ENCODE measurements at regions not wholly inside any gene's neighbourhood (a gene's known extent, or its start where the extent isn't known, plus 50 kb on each side); places are given as distances from the start of the nearest gene placed in this dataset.

DNA sequence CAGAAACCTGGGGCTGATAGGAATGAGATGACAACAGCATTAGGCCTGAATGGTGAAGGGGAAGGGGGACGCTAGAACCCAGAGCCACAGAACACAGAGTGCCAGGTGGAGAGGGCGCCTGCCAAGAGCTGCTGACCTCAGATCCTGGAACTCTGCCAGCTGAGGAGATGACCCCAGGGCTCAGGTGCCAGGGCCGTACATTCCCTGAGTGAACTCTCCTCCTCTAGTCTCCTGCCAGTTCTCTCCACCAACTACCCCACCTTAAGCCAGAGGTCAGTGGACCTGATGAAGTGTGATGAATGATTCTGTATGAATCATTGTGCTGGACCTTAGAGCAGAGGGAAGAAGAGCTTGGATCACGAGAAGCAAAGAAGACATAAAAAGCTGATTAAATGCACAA is 1582.2 kb upstream of the ACVR2A start:
- H3K4me3 ChIP-seq, result no peak overlapping the region
- no peaks in the 10 kb centered on the region for H3K9me3 ChIP-seq
- no peak for ATAC-seq
- H3K36me3 ChIP-seq, result no peaks in the 10 kb centered on the region
- H3K4me1 ChIP-seq, result no peaks in the 10 kb centered on the region
- peak in 1 of 4 donors; percentile 24 for DNase-seq
- H3K27me3 ChIP-seq, result no peaks in the 10 kb centered on the region
- no peak overlapping the region for H3K27ac ChIP-seq
- intact Hi-C loops (cut with DNase I), result no loop called here
- TF ChIP-seq, protein P1, sequence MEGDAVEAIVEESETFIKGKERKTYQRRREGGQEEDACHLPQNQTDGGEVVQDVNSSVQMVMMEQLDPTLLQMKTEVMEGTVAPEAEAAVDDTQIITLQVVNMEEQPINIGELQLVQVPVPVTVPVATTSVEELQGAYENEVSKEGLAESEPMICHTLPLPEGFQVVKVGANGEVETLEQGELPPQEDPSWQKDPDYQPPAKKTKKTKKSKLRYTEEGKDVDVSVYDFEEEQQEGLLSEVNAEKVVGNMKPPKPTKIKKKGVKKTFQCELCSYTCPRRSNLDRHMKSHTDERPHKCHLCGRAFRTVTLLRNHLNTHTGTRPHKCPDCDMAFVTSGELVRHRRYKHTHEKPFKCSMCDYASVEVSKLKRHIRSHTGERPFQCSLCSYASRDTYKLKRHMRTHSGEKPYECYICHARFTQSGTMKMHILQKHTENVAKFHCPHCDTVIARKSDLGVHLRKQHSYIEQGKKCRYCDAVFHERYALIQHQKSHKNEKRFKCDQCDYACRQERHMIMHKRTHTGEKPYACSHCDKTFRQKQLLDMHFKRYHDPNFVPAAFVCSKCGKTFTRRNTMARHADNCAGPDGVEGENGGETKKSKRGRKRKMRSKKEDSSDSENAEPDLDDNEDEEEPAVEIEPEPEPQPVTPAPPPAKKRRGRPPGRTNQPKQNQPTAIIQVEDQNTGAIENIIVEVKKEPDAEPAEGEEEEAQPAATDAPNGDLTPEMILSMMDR (IDR thresholded peaks at IDR 0.05), result no peak

DNA sequence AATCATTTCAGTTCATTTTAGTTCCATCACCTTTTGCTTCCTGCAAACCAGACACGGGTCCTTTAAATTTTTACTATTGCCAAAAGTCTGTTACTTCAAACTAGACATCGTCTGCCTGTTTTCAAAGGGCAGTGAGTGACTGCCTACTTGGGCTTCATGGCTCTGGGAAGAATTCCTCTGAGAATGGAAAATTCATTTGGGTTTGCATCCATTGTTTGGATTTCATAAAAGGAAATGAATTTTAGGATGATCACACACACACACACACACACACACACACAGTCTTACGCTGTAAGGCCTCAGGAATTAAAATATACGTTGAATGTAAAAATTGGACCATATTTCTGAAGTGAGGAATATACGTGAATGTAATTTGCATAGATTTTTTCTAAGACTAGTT is 1584.3 kb upstream of the ACVR2A start:
- ATAC-seq, result no peak
- H3K4me1 ChIP-seq, result no peaks in the 10 kb centered on the region
- no peaks in the 10 kb centered on the region for H3K36me3 ChIP-seq
- intact Hi-C loops (cut with DNase I), result no loop called here
- H3K9me3 ChIP-seq, result no peaks in the 10 kb centered on the region
- TF ChIP-seq, protein P1 (IDR thresholded peaks at IDR 0.05), result no peak
- H3K4me3 ChIP-seq, result no peak overlapping the region
- no peak for DNase-seq
- H3K27me3 ChIP-seq, result no peaks in the 10 kb centered on the region
- no peak overlapping the region for H3K27ac ChIP-seq

DNA sequence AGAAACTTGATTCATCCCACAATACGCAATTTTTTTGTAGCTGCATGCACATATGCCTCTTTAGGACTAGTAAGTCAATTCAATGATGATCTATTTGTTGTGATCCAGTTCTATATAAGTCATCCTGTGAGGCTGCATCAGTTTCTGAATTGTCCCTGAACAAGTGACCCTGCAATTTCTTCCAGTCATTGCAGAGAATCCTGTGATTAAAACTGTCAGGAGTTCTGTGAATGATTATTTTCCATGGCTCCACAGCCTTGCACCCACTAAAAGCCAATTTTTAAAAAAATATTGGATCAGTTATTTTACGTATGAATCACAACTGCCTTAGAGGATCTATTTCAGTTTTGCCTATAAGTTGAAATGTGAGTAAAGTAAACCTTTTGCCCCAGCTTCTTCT is 1585.0 kb upstream of the ACVR2A start:
- intact Hi-C loops (cut with DNase I), result no loop called here
- Histone ChIP-seq H3K9me3 (no peaks in the 10 kb centered on the region), H3K4me3 (no peak overlapping the region), H3K4me1 (no peaks in the 10 kb centered on the region), H3K27me3 (no peaks in the 10 kb centered on the region), H3K36me3 (no peaks in the 10 kb centered on the region), H3K27ac (no peak overlapping the region)
- TF ChIP-seq, protein P1 (IDR thresholded peaks at IDR 0.05), result no peak
- DNase-seq (no peak), ATAC-seq (no peak)

DNA sequence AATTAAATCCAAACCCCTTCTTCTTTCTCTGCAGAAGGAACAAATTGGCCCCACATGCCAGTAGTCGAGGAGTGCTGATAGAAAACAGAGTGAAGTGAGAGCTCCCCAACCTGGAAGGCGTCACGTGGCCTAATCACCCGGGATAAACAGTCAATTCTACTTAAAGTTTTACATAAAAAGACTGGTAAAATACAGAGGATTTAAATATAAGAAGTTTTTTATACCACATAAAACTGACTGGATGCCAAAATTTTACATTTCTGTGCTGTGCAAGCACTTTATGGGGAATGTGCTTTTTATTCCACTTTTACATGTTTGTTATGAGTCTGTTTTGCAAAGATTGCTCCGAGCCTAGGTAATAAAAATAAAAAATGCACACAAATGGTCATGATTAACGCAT is 1586.8 kb upstream of the ACVR2A start:
- no peak overlapping the region for H3K4me3 ChIP-seq
- H3K9me3 ChIP-seq, result no peaks in the 10 kb centered on the region
- no peaks in the 10 kb centered on the region for H3K27me3 ChIP-seq
- TF ChIP-seq, protein P1 (IDR thresholded peaks at IDR 0.05), result no peak
- ATAC-seq, result no peak
- intact Hi-C loops (cut with DNase I), result no loop called here
- H3K36me3 ChIP-seq, result no peaks in the 10 kb centered on the region
- no peak overlapping the region for H3K27ac ChIP-seq
- no peak for DNase-seq
- no peaks in the 10 kb centered on the region for H3K4me1 ChIP-seq

DNA sequence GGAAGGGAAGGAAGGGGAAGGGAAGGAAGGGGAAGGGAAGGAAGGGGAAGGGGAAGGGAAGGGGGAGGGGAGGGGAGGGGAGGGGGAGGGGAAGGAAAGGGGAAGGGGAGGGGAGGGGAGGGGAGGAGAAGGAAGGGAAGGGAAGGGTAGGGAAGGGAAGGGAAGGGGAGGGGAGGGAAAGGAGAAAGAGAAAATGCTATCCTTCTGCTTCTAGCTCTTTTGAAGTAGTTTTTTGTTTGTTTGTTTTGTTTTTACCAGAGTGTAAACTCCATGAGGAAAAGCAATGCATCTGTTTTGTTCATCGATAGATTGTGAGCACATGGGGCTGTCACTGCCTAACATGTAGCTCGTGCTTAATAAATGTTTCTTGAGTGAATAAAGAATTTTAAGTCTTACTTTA is 1592.7 kb upstream of the ACVR2A start:
- H3K36me3 ChIP-seq, result no peaks in the 10 kb centered on the region
- intact Hi-C loops (cut with DNase I), result no loop called here
- H3K4me1 ChIP-seq, result no peaks in the 10 kb centered on the region

More for the DNA sequence above, 1592.7 kb upstream of the ACVR2A start:
- TF ChIP-seq, protein P1 (IDR thresholded peaks at IDR 0.05), result no peak
- no peak for DNase-seq
- H3K9me3 ChIP-seq, result no peaks in the 10 kb centered on the region
- ATAC-seq, result no peak
- H3K27ac ChIP-seq, result no peak overlapping the region
- H3K4me3 ChIP-seq, result no peak overlapping the region
- no peaks in the 10 kb centered on the region for H3K27me3 ChIP-seq

Data from left lung (tissue), 4 donors.